HG03432 (cell line): ENCODE measurements at regions not wholly inside any gene's neighbourhood (a gene's known extent, or its start where the extent isn't known, plus 50 kb on each side); places are given as distances from the start of the nearest gene placed in this dataset.
"Not testable (repeated sequence)": the region's sequence is repeated elsewhere in the genome, so short reads cannot be mapped to it uniquely, and the experiment has no call there.

Source experiments
- ATAC-seq: cut with Tn5 transposase; IDR thresholded peaks from one replicate; pipeline ENCODE4 v1.9.1; 2021; ENCODE audit warnings: mild to moderate bottlenecking, moderate library complexity; ENCODE audit not compliant: unreplicated experiment

GRCh38 chr5:91928754-91929521 is 545.8 kb upstream of the ARRDC3 start:
- peak; percentile 61 for ATAC-seq

GRCh38 chr5:91927439-91927838 is 544.3 kb upstream of the ARRDC3 start:
- no peak for ATAC-seq

- no peak for ATAC-seq
These were observed 542.1 kb upstream of the ARRDC3 start for GRCh38 chr5:91925249-91925648.

GRCh38 chr5:91917037-91917814 is 534.1 kb upstream of the ARRDC3 start:
- ATAC-seq = not testable (repeated sequence)

GRCh38 chr5:91910655-91911054 is 527.5 kb upstream of the ARRDC3 start:
- ATAC-seq = peak; percentile 51

GRCh38 chr5:91910247-91910646 is 527.1 kb upstream of the ARRDC3 start:
- no peak for ATAC-seq

- no peak for ATAC-seq
These were observed 523.4 kb upstream of the ARRDC3 start for GRCh38 chr5:91906494-91906893.

- ATAC-seq = no peak
These were observed 522.9 kb upstream of the ARRDC3 start for GRCh38 chr5:91906027-91906426.

GRCh38 chr5:91898898-91899297 is 515.8 kb upstream of the ARRDC3 start:
- no peak for ATAC-seq

- no peak for ATAC-seq
These were observed 514.9 kb upstream of the ARRDC3 start for GRCh38 chr5:91898019-91898418.

GRCh38 chr5:91888810-91889209 is 505.7 kb upstream of the ARRDC3 start:
- ATAC-seq = no peak

- ATAC-seq = no peak
These were observed 502.5 kb upstream of the ARRDC3 start for GRCh38 chr5:91885291-91886265.

GRCh38 chr5:91884036-91884435 is 500.9 kb upstream of the ARRDC3 start:
- ATAC-seq = no peak

GRCh38 chr5:91875196-91875779 is 492.2 kb upstream of the ARRDC3 start:
- no peak for ATAC-seq

- no peak for ATAC-seq
These were observed 484.7 kb upstream of the ARRDC3 start for GRCh38 chr5:91867799-91868198.

GRCh38 chr5:91865915-91866314 is 482.8 kb upstream of the ARRDC3 start:
- no peak for ATAC-seq

- ATAC-seq = peak; percentile 46
These were observed 481.8 kb upstream of the ARRDC3 start for GRCh38 chr5:91864962-91865361.

GRCh38 chr5:91851670-91852069 is 468.6 kb upstream of the ARRDC3 start:
- no peak for ATAC-seq

GRCh38 chr5:91850031-91850430 is 466.9 kb upstream of the ARRDC3 start:
- ATAC-seq = no peak

GRCh38 chr5:91849069-91849468 is 466.0 kb upstream of the ARRDC3 start:
- ATAC-seq = no peak

GRCh38 chr5:91848453-91848852 is 465.3 kb upstream of the ARRDC3 start:
- ATAC-seq = no peak
